B cell (primary cell): ENCODE measurements at regions not wholly inside any gene's neighbourhood (a gene's known extent, or its start where the extent isn't known, plus 50 kb on each side); places are given as distances from the start of the nearest gene placed in this dataset.

ENCODE experiments used
- CTCF ChIP-seq: fragments of 200-600 bp; IDR thresholded peaks from one replicate; pipeline ENCODE4 v1.8.0; 2022; ENCODE audit warnings: antibody characterized with exemption, mild to moderate bottlenecking
- EZH2 ChIP-seq: IDR thresholded peaks from 2 replicates; pipeline ENCODE4 v1.6.1; 2012; ENCODE audit warnings: borderline replicate concordance, low read depth, mild to moderate bottlenecking, moderate library complexity, low read length; ENCODE audit not compliant: insufficient read depth, poor library complexity, severe bottlenecking

- TF ChIP-seq CTCF: no peak
- TF ChIP-seq EZH2: no peak
Observed at GRCh38 chr17:77496831-77497577, 356.2 kb downstream of the SEC14L1 start.
